MCF 10A (cell line): ENCODE measurements at regions not wholly inside any gene's neighbourhood (a gene's known extent, or its start where the extent isn't known, plus 50 kb on each side); places are given as distances from the start of the nearest gene placed in this dataset.
A peak's percentile ranks its signal among the peaks of the same experiment; 100 is the strongest.

ENCODE experiments used
- BruUV-seq: library from RNA; stranded (reverse); fragments of 400-500 nt; replicated peaks from 2 replicates; lab custom pipeline; 2021; lab: Mats Ljungman, UMichigan
- CTCF ChIA-PET: fragments of 300-600 bp; sonication (Branson Sonifier 250); formaldehyde crosslinking; extraction: SDS; loops from one replicate; lab custom pipeline; 2021; ENCODE audit warnings: antibody characterized with exemption, inconsistent platforms; lab: Yijun Ruan, JAX
- POLR2A ChIA-PET: fragments of 300-600, 350-650 bp; sonication (Branson Sonifier 250); formaldehyde crosslinking; extraction: SDS; loops from one replicate; lab custom pipeline; 2020; ENCODE audit warnings: antibody characterized with exemption, inconsistent platforms; lab: Yijun Ruan, JAX
- DNase-seq: peaks from one replicate; pipeline ENCODE4 v3.0.0-alpha.2; 2018; ENCODE audit not compliant: unreplicated experiment
- H3K27ac Mint-ChIP-seq: one replicate; pipeline ENCODE4 v1.8.0; 2022; ENCODE audit warnings: mild to moderate bottlenecking, low read depth, mixed read lengths; ENCODE audit not compliant: unreplicated experiment
- H3K27me3 Mint-ChIP-seq: one replicate; pipeline ENCODE4 v1.8.0; 2022; ENCODE audit warnings: mixed read lengths; ENCODE audit not compliant: insufficient read depth, unreplicated experiment
- H3K36me3 Mint-ChIP-seq: one replicate; pipeline ENCODE4 v1.8.0; 2022; ENCODE audit warnings: mild to moderate bottlenecking, moderate library complexity, mixed read lengths; ENCODE audit not compliant: insufficient read depth, unreplicated experiment
- H3K4me1 Mint-ChIP-seq: one replicate; pipeline ENCODE4 v1.8.0; 2022; ENCODE audit warnings: mixed read lengths; ENCODE audit not compliant: insufficient read depth, unreplicated experiment
- H3K4me3 Mint-ChIP-seq: one replicate; pipeline ENCODE4 v1.8.0; 2022; ENCODE audit warnings: mild to moderate bottlenecking, moderate library complexity, mixed read lengths; ENCODE audit not compliant: unreplicated experiment
- H3K9me3 Mint-ChIP-seq: one replicate; pipeline ENCODE4 v1.8.0; 2022; ENCODE audit warnings: mixed read lengths; ENCODE audit not compliant: unreplicated experiment
- CTCF ChIP-seq: fragments of 200-600 bp; IDR thresholded peaks from one replicate; pipeline ENCODE4 v1.8.0; 2022; ENCODE audit warnings: antibody characterized with exemption, mild to moderate bottlenecking; ENCODE audit not compliant: unreplicated experiment
- intact Hi-C: fragments of 100-400 bp; cut with micrococcal nuclease; formaldehyde crosslinking; loops from 2 replicates; pipeline ENCODE4 v1.14.1; 2022

- Mint-ChIP-seq H3K27ac (no peak overlapping the region), H3K4me3 (no peak overlapping the region), H3K36me3 (no peaks in the 10 kb centered on the region), H3K27me3 (no peaks in the 10 kb centered on the region), H3K4me1 (peaks cover 22% of the 10 kb centered on the region), H3K9me3 (no peaks in the 10 kb centered on the region)
- BruUV-seq: no TSS peak
- ChIA-PET POLR2A (interaction anchor here (0.5 to 0.7 kb wide), 3 partner anchors 10 to 29 kb away, joined by 3 to 4 read pairs (median 3); no protein-coding TSS in a partner anchor), CTCF (interaction anchor here (0.5 to 1.5 kb wide), 9 partner anchors 18 to 376 kb away, joined by 3 to 10 read pairs (median 3); no protein-coding TSS in a partner anchor)
- peak; percentile 14 for TF ChIP-seq CTCF
- intact Hi-C loops: loop anchor here (5.0 to 10.0 kb wide), 2 partner anchors 72 to 146 kb away; no protein-coding TSS in a partner anchor
- DNase-seq: peak; percentile 68
Measured at GRCh38 chr2:215830304-215830703, 183.0 kb downstream of the MREG start.

- no peak overlapping the region for H3K27ac Mint-ChIP-seq
- peaks cover 22% of the 10 kb centered on the region for H3K4me1 Mint-ChIP-seq
- H3K9me3 Mint-ChIP-seq: no peaks in the 10 kb centered on the region
- H3K4me3 Mint-ChIP-seq: no peak overlapping the region
- H3K27me3 Mint-ChIP-seq: no peaks in the 10 kb centered on the region
- no TSS peak for BruUV-seq
- no peaks in the 10 kb centered on the region for H3K36me3 Mint-ChIP-seq
- intact Hi-C loops: loop anchor here (2.0 kb wide), 1 partner anchor 92 kb away; no protein-coding TSS in a partner anchor
- no peak for TF ChIP-seq CTCF
- CTCF ChIA-PET: interaction anchor here (0.6 to 0.7 kb wide), 2 partner anchors 10 to 347 kb away, joined by 3 read pairs; no protein-coding TSS in a partner anchor
- DNase-seq: no peak
- POLR2A ChIA-PET: no interaction called here
Measured at GRCh38 chr2:215829261-215829660, 184.1 kb downstream of the MREG start.

DNA sequence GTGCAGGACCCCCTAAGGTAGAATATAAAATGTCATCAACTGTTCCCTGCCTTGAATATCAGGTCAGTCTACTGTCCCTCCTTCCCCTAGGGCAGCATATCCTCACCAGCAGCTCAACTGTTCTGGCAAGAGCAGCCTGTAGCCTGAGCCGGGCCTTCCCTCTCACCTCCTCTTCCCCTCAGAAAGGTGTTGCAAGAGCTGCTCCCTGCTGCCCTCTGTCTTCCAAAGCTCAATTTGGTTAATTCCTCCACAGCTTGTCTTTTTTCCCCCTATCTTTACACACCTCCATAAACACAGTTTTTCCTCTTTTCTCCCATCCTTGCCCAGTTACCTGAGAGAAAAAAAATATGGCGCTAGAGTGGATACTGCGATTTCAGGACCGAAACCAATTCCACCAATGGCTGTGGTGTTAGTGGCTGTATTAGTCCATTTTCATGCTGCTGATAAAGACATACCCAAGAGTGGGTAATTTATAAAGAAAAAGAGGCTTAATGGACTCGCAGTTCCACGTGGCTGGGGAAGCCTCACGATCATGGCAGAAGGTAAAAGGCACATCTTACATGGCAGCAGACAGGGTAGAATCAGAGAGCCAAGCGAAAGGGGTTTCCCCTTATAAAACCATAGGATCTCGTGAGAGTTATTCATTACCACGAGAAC lies 184.7 kb downstream of the MREG start:
- Mint-ChIP-seq H3K27ac (peak overlapping the region; percentile 24), H3K4me3 (no peak overlapping the region), H3K9me3 (peaks cover 5% of the 10 kb centered on the region), H3K27me3 (no peaks in the 10 kb centered on the region), H3K4me1 (peaks cover 22% of the 10 kb centered on the region), H3K36me3 (no peaks in the 10 kb centered on the region)
- ChIA-PET CTCF (interaction anchor here (0.5 to 1.4 kb wide), 18 partner anchors 10 to 1411 kb away, joined by 3 to 5 read pairs (median 3); no protein-coding TSS in a partner anchor), POLR2A (interaction anchor here (0.6 to 0.9 kb wide), 2 partner anchors 397 to 1151 kb away, joined by 4 to 5 read pairs; no protein-coding TSS in a partner anchor)
- intact Hi-C loops: loop anchor here (1.0 to 2.0 kb wide), 2 partner anchors 92 to 374 kb away; no protein-coding TSS in a partner anchor
- DNase-seq: peak; percentile 83
- no TSS peak for BruUV-seq
- peak; percentile 58 for TF ChIP-seq CTCF

- Mint-ChIP-seq H3K9me3 (peaks cover 5% of the 10 kb centered on the region), H3K27ac (no peak overlapping the region), H3K27me3 (no peaks in the 10 kb centered on the region), H3K4me1 (peaks cover 22% of the 10 kb centered on the region), H3K4me3 (no peak overlapping the region), H3K36me3 (no peaks in the 10 kb centered on the region)
- intact Hi-C loops: no loop called here
- POLR2A ChIA-PET: no interaction called here
- no TSS peak for BruUV-seq
- TF ChIP-seq CTCF: no peak
- DNase-seq: no peak
- CTCF ChIA-PET: interaction anchor here (0.7 to 0.9 kb wide), 2 partner anchors 13 to 184 kb away, joined by 3 read pairs; no protein-coding TSS in a partner anchor
Measured at GRCh38 chr2:215826838-215827441, 186.4 kb downstream of the MREG start.
